ENCODE measurements at regions not wholly inside any gene's neighbourhood (a gene's known extent, or its start where the extent isn't known, plus 50 kb on each side); places are given as distances from the start of the nearest gene placed in this dataset.
"Not testable (repeated sequence)": the region's sequence is repeated elsewhere in the genome, so short reads cannot be mapped to it uniquely, and the experiment has no call there.

DNA sequence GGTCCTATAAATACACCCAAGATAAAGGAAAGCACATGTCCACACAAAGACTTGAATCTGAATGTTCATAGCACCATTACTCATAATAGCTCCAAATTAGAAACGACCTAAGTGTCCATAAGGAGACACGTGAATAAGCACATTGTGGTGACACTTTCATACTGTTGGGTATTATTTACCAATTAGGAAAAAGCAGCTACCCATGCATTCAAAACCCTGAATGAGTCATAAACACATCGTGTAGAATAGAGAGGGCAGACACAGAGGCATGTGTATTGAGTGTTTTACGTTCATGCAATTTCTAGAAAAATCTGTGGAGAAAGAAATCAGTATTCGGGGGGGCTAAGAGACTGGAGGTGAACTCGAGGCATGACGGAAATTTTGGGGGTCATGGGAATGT is 396.7 kb downstream of the THBS2 start:
- no peak for DNase-seq (ENCODE audit: low read depth in 2 of 2)

DNA sequence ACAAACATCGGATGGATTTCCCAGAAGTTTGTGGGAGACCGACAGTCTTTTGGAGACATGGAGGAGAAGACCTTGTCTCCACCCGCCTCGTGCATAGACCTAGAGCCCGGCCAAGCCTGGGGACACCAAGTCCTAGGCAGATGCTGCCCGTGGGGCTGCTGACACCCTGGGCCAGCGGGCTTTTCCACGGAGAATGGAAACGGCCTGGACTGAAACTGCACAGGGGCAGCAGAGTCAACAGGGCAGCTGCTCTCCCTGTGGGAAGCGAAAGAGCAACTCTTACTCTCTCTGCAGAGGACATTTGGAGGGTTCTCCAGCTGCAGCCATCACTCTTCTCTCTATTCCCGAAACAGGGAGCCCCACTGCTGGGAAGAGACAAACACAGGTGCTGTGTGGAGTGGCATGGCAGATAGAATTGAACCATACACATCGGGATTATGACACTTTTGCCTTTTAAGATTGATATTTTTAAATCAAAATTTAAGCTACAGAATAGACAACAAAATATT is 401.2 kb downstream of the THBS2 start:
- DNase-seq (ENCODE audit: low read depth in 2 of 2) = no peak

DNA sequence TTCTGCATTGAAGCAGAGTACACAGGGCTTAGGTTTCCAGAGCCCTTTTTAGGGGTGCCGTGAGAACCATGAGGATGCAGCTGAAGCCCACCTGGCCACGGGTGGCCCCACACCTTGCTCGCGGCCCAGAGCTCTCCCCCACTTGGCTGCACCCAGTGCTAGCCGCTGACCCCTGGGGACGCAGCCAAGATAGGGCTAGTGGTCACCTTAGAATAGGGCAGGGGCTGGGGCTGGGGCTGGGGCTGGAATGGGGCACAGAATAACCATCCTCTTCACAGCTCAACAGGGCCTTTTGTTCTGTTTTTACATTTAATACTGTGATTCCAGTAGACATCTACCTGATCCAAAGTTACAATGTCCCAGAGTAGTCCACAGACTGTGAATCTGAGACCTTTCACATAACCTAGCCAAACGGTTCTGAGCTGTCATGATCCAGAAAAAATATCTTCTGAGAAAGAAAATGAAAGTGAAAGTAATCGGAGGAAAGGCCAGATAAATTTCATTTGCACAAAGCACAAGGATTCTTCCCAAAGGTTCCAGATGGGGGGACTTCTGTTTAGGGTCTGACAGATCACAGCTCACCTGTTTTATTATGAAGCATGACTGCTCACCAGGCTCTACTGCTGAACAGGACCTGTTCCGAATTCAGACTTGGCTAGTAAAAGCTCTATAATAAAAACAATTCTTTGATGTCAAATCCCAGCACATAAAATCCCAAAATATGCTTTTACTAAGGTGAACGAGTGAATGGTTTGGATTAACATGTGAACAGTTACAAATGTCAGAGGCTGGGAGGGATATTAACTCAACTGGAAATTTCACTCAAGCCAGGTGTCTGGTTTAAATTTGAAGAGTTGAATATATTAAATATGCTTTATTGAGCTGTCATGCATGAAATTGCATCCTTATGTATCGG is 401.9 kb downstream of the THBS2 start:
- DNase-seq (ENCODE audit: low read depth in 2 of 2) = no peak

DNA sequence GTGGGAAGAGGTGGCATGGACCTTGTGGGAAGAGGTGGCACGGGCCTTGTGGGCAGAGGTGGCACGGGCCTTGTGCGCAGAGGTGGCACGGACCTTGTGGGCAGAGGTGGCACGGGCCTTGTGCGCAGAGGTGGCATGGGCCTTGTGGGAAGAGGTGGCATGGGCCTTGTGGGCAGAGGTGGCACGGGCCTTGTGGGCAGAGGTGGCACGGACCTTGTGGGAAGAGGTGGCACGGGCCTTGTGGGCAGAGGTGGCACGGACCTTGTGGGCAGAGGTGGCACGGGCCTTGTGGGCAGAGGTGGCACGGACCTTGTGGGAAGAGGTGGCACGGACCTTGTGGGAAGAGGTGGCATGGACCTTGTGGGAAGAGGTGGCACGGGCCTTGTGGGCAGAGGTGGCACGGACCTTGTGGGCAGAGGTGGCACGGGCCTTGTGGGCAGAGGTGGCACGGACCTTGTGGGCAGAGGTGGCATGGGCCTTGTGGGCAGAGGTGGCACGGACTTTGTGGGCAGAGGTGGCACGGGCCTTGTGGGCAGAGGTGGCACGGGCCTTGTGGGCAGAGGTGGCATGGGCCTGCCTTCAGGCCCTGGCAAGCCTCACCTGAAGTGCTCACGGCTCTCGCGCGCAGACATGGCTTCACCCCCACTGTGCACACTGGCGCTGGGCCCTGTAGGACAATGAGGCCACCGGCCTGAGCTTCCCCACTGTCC is 403.5 kb downstream of the THBS2 start:
- DNase-seq (ENCODE audit: low read depth in 2 of 2) = not testable (repeated sequence)

DNA sequence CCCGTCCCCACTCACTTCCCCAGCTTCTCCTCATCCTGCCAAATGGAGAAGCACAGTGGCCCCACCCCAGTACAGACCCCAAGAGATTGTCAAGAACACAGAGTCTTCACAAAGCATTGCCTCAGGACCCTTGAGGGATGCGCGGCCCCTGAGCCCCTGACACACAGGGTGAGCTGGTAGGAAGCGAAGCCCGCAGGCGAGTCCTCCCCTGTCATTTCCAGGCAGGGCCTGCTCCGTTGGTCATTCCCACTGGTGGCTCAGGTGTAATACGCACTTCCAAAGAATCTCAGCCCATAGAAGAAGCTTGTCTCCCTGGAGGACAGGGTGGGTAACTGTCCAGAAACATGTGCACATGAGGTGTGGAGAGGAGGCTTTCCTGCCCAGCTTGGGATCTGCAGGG is 404.2 kb downstream of the THBS2 start:
- DNase-seq (ENCODE audit: low read depth in 2 of 2) = no peak

DNA sequence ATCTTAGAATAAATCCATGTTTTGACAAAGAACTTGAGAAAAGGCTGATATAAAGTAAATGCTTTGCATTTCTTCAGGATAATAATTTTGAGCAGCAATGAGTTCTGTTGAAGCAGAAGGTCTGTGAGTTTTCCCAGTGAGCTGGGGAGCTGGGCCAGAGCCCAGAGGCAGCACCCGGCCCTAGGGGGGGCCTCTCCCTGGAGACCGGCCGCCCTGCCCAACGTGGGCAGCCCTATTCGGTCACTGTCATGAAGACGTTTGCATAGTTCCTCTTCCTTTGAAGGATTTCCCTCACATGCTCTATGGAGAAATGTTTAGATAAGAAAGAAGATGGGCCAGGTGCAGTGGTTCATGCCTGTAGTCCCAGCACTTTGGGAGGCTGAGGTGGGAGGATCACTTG is 404.8 kb downstream of the THBS2 start:
- DNase-seq (ENCODE audit: low read depth in 2 of 2) = no peak

DNA sequence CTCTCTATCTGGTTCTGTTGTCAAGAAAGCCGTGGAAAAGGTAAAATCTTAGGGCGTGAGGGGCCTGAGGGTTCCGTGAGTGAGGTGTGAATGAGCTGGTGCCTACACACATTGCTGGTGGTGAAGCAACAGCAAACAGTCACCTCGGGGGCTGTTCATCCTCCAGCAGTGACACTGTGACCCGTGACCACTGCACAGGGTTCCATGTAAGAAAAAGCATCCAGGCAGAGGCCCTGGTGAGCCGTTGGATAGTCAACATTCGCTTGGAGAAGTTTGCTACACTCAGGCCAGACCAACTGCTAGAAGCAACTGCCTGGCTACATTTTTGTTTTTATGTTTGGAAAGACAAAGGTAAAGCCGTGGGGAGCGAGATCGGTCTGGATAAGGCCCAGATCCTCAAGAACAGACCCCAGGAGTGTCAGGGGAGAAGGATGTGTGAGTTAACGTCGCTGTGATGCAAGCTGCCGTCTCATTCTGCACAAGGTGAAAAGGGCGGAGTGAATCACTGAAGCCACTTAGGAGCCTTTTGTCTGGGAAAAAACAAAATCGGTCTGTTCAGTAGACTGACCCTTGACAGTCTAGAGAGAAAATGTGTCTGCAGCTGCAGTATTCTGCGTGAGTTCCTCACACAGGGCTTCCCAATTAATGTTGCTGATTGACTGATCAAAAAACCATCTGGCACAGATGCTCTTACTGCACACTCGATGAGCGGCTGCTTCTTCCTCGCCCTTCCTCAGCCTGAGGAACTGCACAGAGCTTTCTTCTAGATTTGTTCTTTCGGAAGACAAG is 404.0 kb downstream of the SMOC2 start:
- DNase-seq (ENCODE audit: low read depth in 2 of 2) = no peak

DNA sequence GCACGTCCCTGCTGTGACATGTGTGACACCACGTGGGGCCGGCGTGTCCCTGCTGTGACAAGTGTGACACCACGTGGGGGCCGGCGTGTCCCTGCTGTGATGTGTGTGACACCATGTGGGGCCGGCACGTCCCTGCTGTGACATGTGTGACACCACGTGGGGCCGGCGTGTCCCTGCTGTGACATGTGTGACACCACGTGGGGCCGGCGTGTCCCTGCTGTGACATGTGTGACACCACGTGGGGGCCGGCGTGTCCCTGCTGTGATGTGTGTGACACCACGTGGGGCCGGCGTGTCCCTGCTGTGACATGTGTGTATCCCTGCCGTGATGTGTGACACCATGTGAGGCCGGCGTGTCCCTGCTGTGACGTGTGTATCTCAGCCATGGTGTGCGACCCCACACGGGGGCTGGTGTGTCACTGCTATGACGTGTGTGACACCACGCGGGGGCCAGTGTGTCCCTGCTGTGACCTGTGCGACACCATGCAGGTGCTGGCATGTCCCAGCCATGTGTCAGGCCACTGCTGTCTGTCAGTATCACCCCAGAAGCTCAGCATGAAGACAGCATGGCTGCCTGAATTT is 401.7 kb downstream of the SMOC2 start:
- not testable (repeated sequence) for DNase-seq (ENCODE audit: low read depth in 2 of 2)

DNA sequence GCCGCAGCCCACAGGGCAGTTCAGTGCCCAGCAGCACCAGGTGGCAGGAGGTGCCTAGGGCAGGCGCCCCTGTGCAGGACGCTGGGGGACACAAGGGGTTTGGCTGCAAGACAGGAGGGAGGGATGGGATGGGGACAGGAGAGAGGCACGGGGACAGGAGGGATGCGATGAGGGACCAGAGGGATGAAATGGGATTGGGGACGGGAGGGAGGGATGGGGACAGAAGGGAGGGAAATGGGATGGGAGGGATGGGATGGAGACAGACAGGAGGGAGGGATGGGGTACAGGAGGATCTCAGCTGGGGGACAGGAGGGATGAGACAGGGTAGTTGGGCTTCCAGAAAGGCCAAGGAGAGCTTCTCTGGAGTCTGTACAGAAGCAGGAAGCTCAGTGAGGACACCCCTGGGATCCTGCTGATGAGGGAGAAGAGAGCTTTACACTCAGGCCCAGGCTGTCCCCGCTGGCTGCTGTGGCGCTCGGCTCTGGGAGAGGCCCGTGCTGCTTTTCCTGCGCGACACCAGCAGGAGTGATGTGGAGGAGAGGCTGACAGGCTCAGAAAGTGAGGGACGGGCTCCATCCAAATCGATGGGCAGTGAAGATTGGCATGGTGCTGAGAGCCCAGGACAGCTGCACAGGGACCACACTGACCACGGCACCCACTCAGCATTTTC is 400.8 kb downstream of the SMOC2 start:
- no peak for DNase-seq (ENCODE audit: low read depth in 2 of 2)

DNA sequence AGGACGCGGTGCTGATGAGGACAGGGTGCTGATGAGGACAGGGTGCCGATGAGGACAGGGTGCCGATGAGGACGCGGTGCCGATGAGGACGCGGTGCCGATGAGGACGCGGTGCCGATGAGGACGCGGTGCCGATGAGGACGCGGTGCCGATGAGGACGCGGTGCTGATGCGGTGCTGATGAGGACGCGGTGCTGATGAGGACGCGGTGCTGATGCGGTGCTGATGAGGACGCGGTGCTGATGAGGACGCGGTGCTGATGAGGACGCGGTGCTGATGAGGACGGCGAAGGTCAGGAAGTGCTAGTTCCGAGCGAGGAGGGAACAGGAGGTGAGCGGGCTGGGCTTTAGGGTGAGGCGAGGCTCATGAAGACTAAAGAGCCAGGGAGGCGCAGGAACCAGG is 399.9 kb downstream of the SMOC2 start:
- DNase-seq (ENCODE audit: low read depth in 2 of 2) = not testable (repeated sequence)

DNA sequence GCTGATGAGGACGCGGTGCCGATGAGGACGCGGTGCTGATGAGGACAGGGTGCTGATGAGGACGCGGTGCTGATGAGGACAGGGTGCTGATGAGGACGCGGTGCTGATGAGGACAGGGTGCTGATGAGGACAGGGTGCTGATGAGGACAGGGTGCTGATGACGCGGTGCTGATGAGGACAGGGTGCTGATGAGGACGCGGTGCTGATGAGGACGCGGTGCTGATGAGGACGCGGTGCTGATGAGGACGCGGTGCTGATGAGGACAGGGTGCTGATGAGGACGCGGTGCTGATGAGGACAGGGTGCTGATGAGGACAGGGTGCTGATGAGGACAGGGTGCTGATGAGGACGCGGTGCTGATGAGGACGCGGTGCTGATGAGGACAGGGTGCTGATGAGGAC is 399.3 kb downstream of the SMOC2 start:
- DNase-seq (ENCODE audit: low read depth in 2 of 2) = not testable (repeated sequence)

DNA sequence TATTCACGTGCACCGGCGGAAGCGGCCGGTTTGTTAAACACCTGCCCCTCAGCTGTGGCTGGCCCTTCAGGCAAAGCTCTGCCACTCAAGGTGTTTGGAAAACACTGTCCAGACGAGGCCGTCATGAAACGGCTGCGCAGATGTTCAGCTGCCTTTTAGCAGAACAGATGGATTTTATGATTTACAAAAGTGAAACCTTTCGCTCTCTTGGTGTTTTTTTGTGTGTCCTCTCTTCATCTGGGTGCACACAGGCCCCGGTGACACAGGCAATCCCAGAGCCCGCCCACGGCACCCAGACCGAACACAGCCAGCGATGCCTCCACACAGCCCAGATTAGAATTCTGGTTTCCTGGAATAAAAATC is 397.0 kb downstream of the SMOC2 start:
- DNase-seq (ENCODE audit: low read depth in 2 of 2) = no peak

DNA sequence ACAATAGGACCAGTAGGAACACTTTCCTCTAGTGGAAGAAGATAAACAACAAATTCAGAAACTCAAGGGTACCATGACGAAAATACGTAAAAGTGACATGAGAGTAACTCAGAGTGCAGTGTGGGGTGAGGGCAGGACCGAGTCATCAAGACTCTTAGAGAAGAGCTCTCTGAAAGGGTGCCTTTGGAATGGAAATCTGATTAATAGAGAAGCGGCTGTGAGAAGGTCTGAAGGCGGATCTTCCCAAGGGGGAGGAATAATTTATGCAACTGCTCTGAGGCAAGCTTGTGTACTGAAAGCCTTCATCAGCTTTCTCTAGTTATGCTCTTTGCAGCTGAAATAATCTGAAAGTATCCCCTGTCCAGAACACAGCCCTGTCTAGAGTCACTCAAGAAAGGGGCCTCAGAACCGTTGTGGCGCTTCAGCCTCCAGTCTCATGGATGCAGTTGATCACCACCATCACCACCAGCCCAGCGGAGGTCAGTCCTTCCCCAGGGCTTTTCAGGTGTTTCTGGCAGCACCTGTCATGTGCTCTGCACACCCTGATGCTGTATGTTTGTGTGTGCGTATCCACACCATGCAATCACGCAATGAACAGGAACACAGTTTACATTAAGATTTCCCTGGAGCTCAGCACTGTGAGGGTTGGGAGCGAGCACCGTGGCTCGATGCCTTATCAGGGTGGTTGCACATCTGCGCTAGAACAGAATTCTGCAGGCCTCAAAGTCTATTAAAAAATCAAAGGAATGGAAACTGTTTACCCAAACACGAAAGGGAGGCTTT is 396.5 kb downstream of the SMOC2 start:
- DNase-seq (ENCODE audit: low read depth in 2 of 2) = no peak

DNA sequence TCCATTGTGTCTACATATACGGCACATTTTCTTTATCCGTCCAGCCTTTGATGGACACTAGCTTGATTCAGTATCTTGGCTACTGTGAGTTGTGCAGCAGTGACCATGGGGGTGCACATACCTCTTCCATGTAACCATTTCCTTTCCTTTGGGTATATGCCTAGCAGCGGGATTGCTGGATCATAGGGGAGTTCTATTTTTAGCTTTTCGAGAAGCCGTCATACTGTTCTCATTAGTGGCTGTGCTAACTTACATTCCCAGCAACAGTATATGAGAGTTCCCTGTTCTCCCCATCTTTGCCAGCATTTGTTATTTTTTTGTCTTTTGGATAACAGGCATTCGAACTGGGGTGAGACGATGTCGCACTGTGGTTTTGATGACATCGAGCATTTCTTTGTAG is 395.0 kb downstream of the SMOC2 start:
- DNase-seq (ENCODE audit: low read depth in 2 of 2) = no peak

DNA sequence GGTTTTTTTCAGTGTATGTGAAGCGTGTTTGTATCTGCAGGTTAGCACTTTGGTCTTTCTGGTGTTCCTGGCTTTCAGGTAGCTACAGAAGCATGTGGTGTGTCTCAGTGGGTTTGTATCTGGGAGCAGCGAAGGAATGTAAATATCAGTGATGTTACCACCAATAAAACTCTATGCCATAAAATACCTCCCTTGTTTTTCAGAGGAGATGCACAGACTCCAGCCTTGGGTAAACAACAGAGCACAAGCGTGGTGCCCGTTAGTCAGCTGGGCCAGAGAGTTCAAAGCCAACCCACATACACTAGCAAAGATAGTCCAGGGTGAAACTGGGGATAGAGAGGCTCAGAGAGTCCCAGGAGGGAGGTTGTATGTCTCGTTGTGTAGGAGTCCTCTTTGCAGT is 393.8 kb downstream of the SMOC2 start:
- no peak for DNase-seq (ENCODE audit: low read depth in 2 of 2)

DNA sequence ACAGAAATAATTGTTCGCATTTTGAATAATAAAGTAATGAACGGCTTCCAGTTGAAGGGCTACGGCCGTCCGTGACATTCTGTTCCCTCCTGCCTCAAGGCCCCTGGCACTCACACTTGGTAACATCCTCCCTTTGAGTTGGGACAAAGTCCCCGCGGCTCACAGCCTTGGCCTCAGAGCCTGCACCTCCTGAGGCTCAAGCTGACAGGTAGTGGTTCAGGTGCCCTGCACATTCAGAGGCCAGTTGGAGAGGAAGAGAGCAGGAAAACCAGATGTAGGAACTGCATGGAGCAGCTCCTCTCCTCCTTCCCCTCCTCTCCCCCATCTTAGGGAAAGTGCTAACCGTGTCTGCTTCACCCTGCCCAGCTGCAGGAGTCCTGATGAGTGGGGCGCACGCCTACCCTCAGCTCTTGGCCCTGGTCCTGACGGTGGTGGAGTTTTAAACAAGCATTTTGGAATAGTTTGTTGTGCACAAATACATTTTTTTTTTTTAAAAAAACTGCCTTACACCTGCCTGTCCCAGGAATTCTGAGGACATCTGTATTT is 393.1 kb downstream of the SMOC2 start:
- no peak for DNase-seq (ENCODE audit: low read depth in 2 of 2)

DNA sequence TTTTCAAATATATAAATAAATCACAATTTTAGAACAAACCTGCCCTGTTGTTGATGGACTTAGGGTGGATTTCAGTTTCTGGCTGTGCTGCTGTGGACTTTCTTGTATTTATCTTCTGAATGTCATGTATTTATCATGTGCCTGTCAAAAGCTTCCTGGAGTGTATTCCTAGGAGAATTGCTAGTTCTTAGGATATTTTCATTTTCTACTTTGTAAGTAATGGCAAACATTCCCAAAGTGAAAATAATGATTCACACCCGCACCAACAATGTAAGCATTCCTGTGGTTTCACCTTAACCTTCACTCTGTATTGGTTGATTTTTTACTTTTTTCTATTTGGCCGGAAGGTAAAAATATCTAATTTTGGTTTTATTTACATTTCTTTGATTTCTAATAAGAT is 387.8 kb downstream of the SMOC2 start:
- DNase-seq (ENCODE audit: low read depth in 2 of 2) = no peak

DNA sequence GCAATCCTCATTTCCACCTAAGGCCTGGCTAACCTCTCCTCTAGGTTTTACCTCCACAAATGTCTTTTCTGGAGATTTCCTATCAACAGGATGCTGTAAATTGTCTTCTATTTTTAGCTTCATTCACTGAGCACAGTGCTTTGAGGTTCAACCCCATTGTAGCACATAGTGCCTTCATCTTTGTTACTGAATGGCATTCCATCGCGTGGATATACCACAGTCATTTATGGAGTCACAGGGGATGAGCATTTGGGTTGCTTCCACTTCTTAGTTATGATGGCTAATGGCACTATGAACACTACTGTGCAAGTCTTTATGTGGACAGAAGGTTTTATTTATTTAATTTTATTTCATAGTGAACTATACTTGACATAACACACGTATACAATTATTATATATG is 387.1 kb downstream of the SMOC2 start:
- no peak for DNase-seq (ENCODE audit: low read depth in 2 of 2)

DNA sequence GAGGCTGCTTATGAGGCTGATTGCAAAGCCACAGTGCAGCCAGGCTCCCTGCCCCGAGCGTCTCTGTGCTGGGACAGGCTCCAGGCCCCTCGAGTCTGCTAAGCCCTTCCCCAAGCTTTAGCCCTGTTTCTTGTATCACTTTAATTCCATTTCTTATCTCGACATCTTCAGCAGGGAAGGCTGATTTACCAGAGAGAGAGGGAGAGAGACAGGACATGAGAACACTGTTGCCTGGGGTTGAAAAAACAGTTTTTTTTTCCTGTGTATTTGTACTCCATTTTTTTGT is 386.5 kb downstream of the SMOC2 start:
- DNase-seq (ENCODE audit: low read depth in 2 of 2) = no peak

Measured in stimulated activated CD8-positive, alpha-beta memory T cell treated with anti-CD3 and anti-CD28 coated beads, Interleukin-7, amount 100 ng/mL, for 4 hours (primary cell).